K562 (cell line): ENCODE measurements at regions not wholly inside any gene's neighbourhood (a gene's known extent, or its start where the extent isn't known, plus 50 kb on each side); places are given as distances from the start of the nearest gene placed in this dataset.

Experiments
- ATAC-seq: fragments of 200-7000 bp; cut with Tn5 transposase; 3 replicates; pipeline ENCODE4 v1.9.1; 2020; ENCODE audit warnings: moderate library complexity
- BruUV-seq: library from RNA; stranded (reverse); fragments of 400-500 nt; replicated peaks from 2 replicates; lab custom pipeline; 2021; lab: Mats Ljungman, UMichigan
- CTCF ChIA-PET: fragments of 300-600 bp; formaldehyde crosslinking; extraction: SDS; loops from one replicate; lab custom pipeline; 2021; ENCODE audit warnings: low intra/inter-chr PET ratio; lab: Yijun Ruan, JAX
- POLR2A ChIA-PET: fragments of 300-600, 350-650 bp; sonication (Branson Sonifier 250); formaldehyde crosslinking; extraction: SDS; loops from one replicate; lab custom pipeline; 2021; ENCODE audit warnings: antibody characterized with exemption, inconsistent platforms; lab: Yijun Ruan, JAX
- DNase-seq, 4 experiments: peaks; one replicate each; pipeline versions ENCODE4 v3.0.0 to v3.0.0-alpha.2; 2011 to 2018; ENCODE audit warnings: low spot score in 3 of 4, mixed read lengths in 3 of 4; ENCODE audit errors: extremely low read depth in 1 of 4
- FAIRE-seq: peaks from 2 replicates; lab custom pipeline; 2011; peaks lifted over from hg19 to GRCh38; lab: Jason Lieb, UNC
- H2AFZ ChIP-seq: 2 replicates; pipeline ENCODE4 v1.6.0; 2011; ENCODE audit warnings: low read depth, low read length, control low read depth, inconsistent platforms
- H3K27ac ChIP-seq: fragments of 200-600 bp; 3 replicates; pipeline ENCODE4 v1.8.0; 2011; ENCODE audit warnings: low read depth, mild to moderate bottlenecking, control low read depth, inconsistent platforms, low read length, moderate library complexity, mixed read lengths; ENCODE audit errors: extremely low read depth
- H3K27me3 ChIP-seq, 2 experiments: fragments of 300-600 bp in 1 of 2; 2 replicates in 1 of 2; 3 replicates in 1 of 2; pipeline versions ENCODE4 v1.6.0 to v1.8.0; 2011; ENCODE audit warnings: inconsistent platforms in 2 of 2, low read length in 2 of 2, mild to moderate bottlenecking in 1 of 2, mixed read lengths in 1 of 2, moderate library complexity in 1 of 2; ENCODE audit not compliant: control insufficient read depth in 2 of 2, insufficient read depth in 2 of 2
- H3K36me3 ChIP-seq: fragments of 300-600 bp; 3 replicates; pipeline ENCODE4 v1.8.0; 2011; ENCODE audit warnings: mild to moderate bottlenecking, low read length, inconsistent platforms; ENCODE audit not compliant: control insufficient read depth, insufficient read depth
- H3K4me1 ChIP-seq, 2 experiments: fragments of 200-600 bp in 1 of 2; replicated peaks in 1 of 2; 2 replicates in 1 of 2; 3 replicates in 1 of 2; pipeline versions ENCODE4 v1.5.1 to v1.8.0; 2011; ENCODE audit warnings: inconsistent platforms in 2 of 2, low read length in 2 of 2, mild to moderate bottlenecking in 1 of 2, mixed read lengths in 1 of 2, moderate library complexity in 1 of 2; ENCODE audit not compliant: control insufficient read depth in 2 of 2, insufficient read depth in 2 of 2
- H3K4me2 ChIP-seq: 2 replicates; pipeline ENCODE4 v1.6.1; 2011; ENCODE audit warnings: low read length, control low read depth, inconsistent platforms, mixed read lengths; ENCODE audit not compliant: insufficient read depth
- H3K4me3 ChIP-seq: fragments of 200-600 bp; sonication (generic), shearing (Covaris generic); 2 replicates; pipeline ENCODE4 v1.5.1; 2016; ENCODE audit warnings: control low read depth, inconsistent platforms
- H3K79me2 ChIP-seq: fragments of 200-600 bp; 3 replicates; pipeline ENCODE4 v1.8.0; 2011; ENCODE audit warnings: low read length, inconsistent platforms; ENCODE audit not compliant: control insufficient read depth, insufficient read depth
- H3K9ac ChIP-seq, 2 experiments: 2 replicates each; pipeline versions ENCODE4 v1.6.0 to v1.6.1; 2011; ENCODE audit warnings: low read depth in 2 of 2, low read length in 2 of 2, control low read depth in 1 of 2, inconsistent platforms in 1 of 2, mild to moderate bottlenecking in 1 of 2, mixed read lengths in 1 of 2; ENCODE audit not compliant: insufficient read depth in 1 of 2
- H3K9me1 ChIP-seq: one replicate; pipeline ENCODE4 v1.6.0; 2011; ENCODE audit warnings: inconsistent platforms, mild to moderate bottlenecking, low read length, moderate library complexity; ENCODE audit not compliant: control insufficient read depth, insufficient read depth
- H3K9me3 ChIP-seq: replicated peaks from 2 replicates; pipeline ENCODE4 v1.5.1; 2011; ENCODE audit warnings: low read depth, low read length, inconsistent platforms; ENCODE audit not compliant: control insufficient read depth, insufficient read depth
- H4K20me1 ChIP-seq: replicated peaks from 2 replicates; pipeline ENCODE4 v1.6.1; 2011; ENCODE audit warnings: low read length, inconsistent platforms, mixed read lengths; ENCODE audit not compliant: control insufficient read depth, insufficient read depth
- ESRRA ChIP-seq: fragments of 450-650 bp; IDR thresholded peaks from 2 replicates; pipeline ENCODE4 v1.6.1; 2014; ENCODE audit warnings: low read depth, mild to moderate bottlenecking, moderate library complexity, borderline replicate concordance
- PHF21A ChIP-seq: fragments of 450-650 bp; IDR thresholded peaks from 2 replicates; pipeline ENCODE4 v1.6.1; 2017; ENCODE audit warnings: low read depth, borderline replicate concordance
- POLR2AphosphoS2 ChIP-seq: IDR thresholded peaks from 2 replicates; pipeline ENCODE4 v1.6.1; 2012; ENCODE audit warnings: low read length, improper control_type of control experiment
- RCOR1 ChIP-seq, 2 experiments: IDR thresholded peaks; 2 replicates each; pipeline ENCODE4 v1.6.1; 2012; ENCODE audit warnings: low read depth in 2 of 2, low read length in 2 of 2, borderline replicate concordance in 1 of 2, improper control_type of control experiment in 1 of 2
- SMC3 ChIP-seq: conservative IDR thresholded peaks from 2 replicates; pipeline ENCODE4 v1.6.1; 2011; ENCODE audit warnings: low read depth, low read length, improper control_type of control experiment; ENCODE audit not compliant: insufficient read depth
- TCFL5 ChIP-seq: fragments of 250-450 bp; sonication (Bioruptor Pico); conservative IDR thresholded peaks from 2 replicates; pipeline ENCODE4 v1.6.1; 2021; ENCODE audit warnings: mild to moderate bottlenecking, moderate library complexity, matching md5 sums
- THAP12 ChIP-seq: fragments of 250-450 bp; sonication (Bioruptor Pico); IDR thresholded peaks from 2 replicates; pipeline ENCODE4 v1.9.0; 2021; ENCODE audit warnings: mild to moderate bottlenecking, inconsistent platforms
- ZNF584 ChIP-seq: fragments of 200-800 bp; sonication (Bioruptor generic); IDR thresholded peaks from 2 replicates; pipeline ENCODE4 v1.6.1; 2016; ENCODE audit warnings: low read depth, mild to moderate bottlenecking, missing genetic modification characterization, missing compliant biosample characterization
- WGBS: fragments of 100-300 bp; shearing (Covaris generic); methylation state at CpG from one replicate; pipeline ENCODE4 v1.1.6; 2016; ENCODE audit warnings: low coverage, mixed read lengths; ENCODE audit not compliant: insufficient coverage; ENCODE audit errors: missing lambda C conversion rate; 5-methylcytosine and 5-hydroxymethylcytosine counted together
- in situ Hi-C: fragments of 300-500 bp; cut with MboI; formaldehyde crosslinking; loops from 4 replicates; pipeline ENCODE4 v1.15.0; 2018; ENCODE audit warnings: inconsistent platforms, mixed read lengths
- intact Hi-C: fragments of 100-400 bp; cut with micrococcal nuclease; formaldehyde crosslinking; loops from 2 replicates; pipeline ENCODE4 v1.14.2; 2022
- TF ChIP-seq, protein P1 (sequence below): fragments of 250-450 bp; sonication (Bioruptor Pico); IDR thresholded peaks from 2 replicates; pipeline ENCODE4 v1.4.0; 2020; ENCODE audit warnings: mild to moderate bottlenecking
- TF ChIP-seq, protein P2 (sequence below): IDR thresholded peaks from 2 replicates; pipeline ENCODE4 v1.6.1; 2011; ENCODE audit not compliant: insufficient read length; ENCODE audit errors: extremely low read depth

DNA sequence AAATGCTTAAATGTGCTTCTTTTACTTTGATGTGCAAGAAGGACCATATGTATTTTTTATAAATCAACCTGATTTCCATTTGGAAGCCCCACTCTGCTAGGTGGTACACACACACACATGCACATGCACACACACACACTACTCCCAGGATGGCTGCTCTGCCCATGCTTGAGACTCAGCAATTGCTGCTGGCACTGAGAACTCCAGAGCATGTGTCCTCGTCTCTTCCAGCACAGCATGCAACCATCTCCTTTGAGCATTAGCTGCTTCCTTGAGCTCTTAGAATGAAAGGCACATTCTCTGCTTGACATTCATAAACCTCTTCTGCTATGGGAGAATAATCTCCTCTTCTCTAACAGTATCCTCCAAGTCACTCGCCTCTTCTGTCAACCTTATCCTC lies 115.9 kb downstream of the FEM1C start:
- intact Hi-C loops = no loop called here
- 0% methylated on average over 2 of the region's 2 CpGs for WGBS
- ATAC-seq = no peak

More for the DNA sequence above, 115.9 kb downstream of the FEM1C start:
- BruUV-seq = no TSS peak
- no peak overlapping the region for H3K4me2 ChIP-seq
- no peak overlapping the region for H3K27ac ChIP-seq
- no peaks in the 10 kb centered on the region; a peak in 1 of 5 replicates for H3K27me3 ChIP-seq
- in situ Hi-C loops = no loop called here
- H4K20me1 ChIP-seq = no peaks in the 10 kb centered on the region
- no peaks in the 10 kb centered on the region for H3K9me3 ChIP-seq
- H3K79me2 ChIP-seq = no peaks in the 10 kb centered on the region
- H3K4me3 ChIP-seq = no peak overlapping the region
- TF ChIP-seq TCFL5 (CRISPR knock-in tag) (no peak), RCOR1 (IDR thresholded peaks at IDR 0.05; ENCODE audit: borderline replicate concordance in 1 of 2, low read depth in 2 of 2, low read length in 2 of 2) (no peak), SMC3 (no peak), ZNF584 (no peak), PHF21A (no peak), THAP12 (CRISPR knock-in tag) (no peak), POLR2AphosphoS2 (no peak), ESRRA (no peak)
- TF ChIP-seq, protein P1, sequence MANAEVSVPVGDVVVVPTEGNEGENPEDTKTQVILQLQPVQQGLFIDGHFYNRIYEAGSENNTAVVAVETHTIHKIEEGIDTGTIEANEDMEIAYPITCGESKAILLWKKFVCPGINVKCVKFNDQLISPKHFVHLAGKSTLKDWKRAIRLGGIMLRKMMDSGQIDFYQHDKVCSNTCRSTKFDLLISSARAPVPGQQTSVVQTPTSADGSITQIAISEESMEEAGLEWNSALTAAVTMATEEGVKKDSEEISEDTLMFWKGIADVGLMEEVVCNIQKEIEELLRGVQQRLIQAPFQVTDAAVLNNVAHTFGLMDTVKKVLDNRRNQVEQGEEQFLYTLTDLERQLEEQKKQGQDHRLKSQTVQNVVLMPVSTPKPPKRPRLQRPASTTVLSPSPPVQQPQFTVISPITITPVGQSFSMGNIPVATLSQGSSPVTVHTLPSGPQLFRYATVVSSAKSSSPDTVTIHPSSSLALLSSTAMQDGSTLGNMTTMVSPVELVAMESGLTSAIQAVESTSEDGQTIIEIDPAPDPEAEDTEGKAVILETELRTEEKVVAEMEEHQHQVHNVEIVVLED (CRISPR knock-in tag) = no peak
- TF ChIP-seq, protein P2, sequence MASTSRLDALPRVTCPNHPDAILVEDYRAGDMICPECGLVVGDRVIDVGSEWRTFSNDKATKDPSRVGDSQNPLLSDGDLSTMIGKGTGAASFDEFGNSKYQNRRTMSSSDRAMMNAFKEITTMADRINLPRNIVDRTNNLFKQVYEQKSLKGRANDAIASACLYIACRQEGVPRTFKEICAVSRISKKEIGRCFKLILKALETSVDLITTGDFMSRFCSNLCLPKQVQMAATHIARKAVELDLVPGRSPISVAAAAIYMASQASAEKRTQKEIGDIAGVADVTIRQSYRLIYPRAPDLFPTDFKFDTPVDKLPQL = no peak
- TF ChIP-seq, all 486 proteins: peak for 0
- no peak overlapping the region for H3K9ac ChIP-seq
- FAIRE-seq = no peak
- DNase-seq = no peak
- ChIA-PET CTCF (no interaction called here), POLR2A (interaction anchor here (1.4 kb wide), 1 partner anchor 21 kb away, joined by 5 read pairs; no protein-coding TSS in a partner anchor)
- no peak overlapping the region for H2AFZ ChIP-seq
- no peaks in the 10 kb centered on the region for H3K36me3 ChIP-seq
- H3K4me1 ChIP-seq = no peaks in the 10 kb centered on the region
- no peaks in the 10 kb centered on the region for H3K9me1 ChIP-seq
